ENCODE measurements at regions not wholly inside any gene's neighbourhood (a gene's known extent, or its start where the extent isn't known, plus 50 kb on each side); places are given as distances from the start of the nearest gene placed in this dataset.

DNA sequence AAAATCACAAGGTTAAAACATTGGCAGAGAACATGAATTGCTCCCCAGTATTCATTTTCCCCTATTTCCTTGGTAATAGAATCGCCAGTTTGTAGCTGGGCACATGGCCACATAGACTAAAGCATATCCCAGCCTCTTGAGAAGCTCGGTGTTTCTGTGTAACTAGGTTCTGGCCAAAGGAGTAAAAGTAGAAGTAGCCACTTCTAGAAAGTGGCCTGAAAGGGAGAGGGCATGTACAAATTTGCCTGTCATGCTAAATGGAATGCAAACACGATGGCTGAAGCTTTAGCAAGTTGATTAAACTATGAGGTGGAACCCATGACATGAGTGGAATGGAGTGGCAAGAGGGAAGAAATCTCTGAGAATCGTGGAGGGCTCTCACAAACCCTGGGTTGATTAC lies 173.7 kb upstream of the EGLN3 start:
- H3K4me3 ChIP-seq, result no peak overlapping the region
- no peaks in the 10 kb centered on the region for H3K36me3 ChIP-seq
- WGBS, 2 donors (ENCODE audit: low coverage in 1 of 2), result 68 to 100% methylated on average over 2 to 3 of the region's 4 CpGs
- no peak overlapping the region for H3K27ac ChIP-seq
- H3K9me3 ChIP-seq, result no peaks in the 10 kb centered on the region
- ATAC-seq, result no peak
- TF ChIP-seq EP300 (IDR thresholded peaks at IDR 0.05) (no peak), POLR2AphosphoS5 (IDR thresholded peaks at IDR 0.05) (no peak), POLR2A (IDR thresholded peaks at IDR 0.05) (no peak)
- TF ChIP-seq, protein P1, sequence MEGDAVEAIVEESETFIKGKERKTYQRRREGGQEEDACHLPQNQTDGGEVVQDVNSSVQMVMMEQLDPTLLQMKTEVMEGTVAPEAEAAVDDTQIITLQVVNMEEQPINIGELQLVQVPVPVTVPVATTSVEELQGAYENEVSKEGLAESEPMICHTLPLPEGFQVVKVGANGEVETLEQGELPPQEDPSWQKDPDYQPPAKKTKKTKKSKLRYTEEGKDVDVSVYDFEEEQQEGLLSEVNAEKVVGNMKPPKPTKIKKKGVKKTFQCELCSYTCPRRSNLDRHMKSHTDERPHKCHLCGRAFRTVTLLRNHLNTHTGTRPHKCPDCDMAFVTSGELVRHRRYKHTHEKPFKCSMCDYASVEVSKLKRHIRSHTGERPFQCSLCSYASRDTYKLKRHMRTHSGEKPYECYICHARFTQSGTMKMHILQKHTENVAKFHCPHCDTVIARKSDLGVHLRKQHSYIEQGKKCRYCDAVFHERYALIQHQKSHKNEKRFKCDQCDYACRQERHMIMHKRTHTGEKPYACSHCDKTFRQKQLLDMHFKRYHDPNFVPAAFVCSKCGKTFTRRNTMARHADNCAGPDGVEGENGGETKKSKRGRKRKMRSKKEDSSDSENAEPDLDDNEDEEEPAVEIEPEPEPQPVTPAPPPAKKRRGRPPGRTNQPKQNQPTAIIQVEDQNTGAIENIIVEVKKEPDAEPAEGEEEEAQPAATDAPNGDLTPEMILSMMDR (IDR thresholded peaks at IDR 0.05), result no peak
- no peaks in the 10 kb centered on the region for H3K27me3 ChIP-seq
- H3K4me1 ChIP-seq, result peaks cover 0 to 11% (median 0%) of the 10 kb centered on the region in 3 donors

DNA sequence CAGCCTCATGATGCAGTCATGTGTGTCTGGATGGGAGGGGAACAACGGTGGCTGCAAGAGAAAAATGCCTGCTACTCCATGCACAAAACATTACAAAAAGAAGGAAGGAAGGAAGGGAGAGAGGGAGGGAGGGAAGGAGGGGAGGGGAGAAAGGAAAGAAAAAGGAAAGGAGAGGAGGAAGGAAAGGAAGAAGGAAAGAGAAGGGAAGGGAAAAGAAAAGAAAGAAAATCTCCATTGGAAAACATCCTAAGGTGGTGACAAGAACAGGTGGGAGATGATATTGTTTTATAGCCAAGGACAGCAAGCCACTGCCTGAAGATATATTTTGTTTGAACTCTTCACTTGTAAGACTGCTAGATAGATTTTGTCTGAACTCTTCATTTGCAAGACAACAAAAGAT lies 171.8 kb upstream of the EGLN3 start:
- H3K36me3 ChIP-seq, result no peaks in the 10 kb centered on the region
- H3K27me3 ChIP-seq, result no peaks in the 10 kb centered on the region
- no peak overlapping the region for H3K27ac ChIP-seq
- H3K9me3 ChIP-seq, result no peaks in the 10 kb centered on the region
- no peak for ATAC-seq
- 18 to 71% methylated on average over 1 of the region's 1 CpG for WGBS, 2 donors (ENCODE audit: low coverage in 1 of 2)
- peaks cover 0 to 8% (median 0%) of the 10 kb centered on the region in 3 donors for H3K4me1 ChIP-seq
- no peak overlapping the region for H3K4me3 ChIP-seq
- TF ChIP-seq POLR2AphosphoS5 (IDR thresholded peaks at IDR 0.05), result no peak
- TF ChIP-seq EP300 (IDR thresholded peaks at IDR 0.05), result no peak
- TF ChIP-seq, protein P1 (IDR thresholded peaks at IDR 0.05), result no peak
- TF ChIP-seq POLR2A (IDR thresholded peaks at IDR 0.05), result no peak

DNA sequence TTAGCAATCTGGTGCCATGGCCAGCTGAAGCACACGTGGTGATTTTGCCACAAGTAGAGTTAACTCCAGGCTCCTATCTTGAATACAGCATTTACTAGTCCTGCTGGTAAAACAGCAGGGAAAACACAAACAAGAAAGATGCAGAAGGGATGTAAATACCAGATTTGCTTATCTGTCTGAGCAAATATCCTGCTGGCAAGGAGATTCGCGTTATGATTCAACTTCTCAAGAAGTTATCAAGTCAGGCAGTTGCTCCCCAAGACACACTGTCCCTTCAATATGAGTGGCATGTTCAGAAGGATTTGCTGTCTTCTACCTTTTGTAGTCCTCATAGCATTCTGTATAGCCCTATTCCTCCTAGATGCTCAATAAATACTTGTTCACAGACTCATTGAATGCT lies 171.2 kb upstream of the EGLN3 start:
- Histone ChIP-seq H3K36me3 (no peaks in the 10 kb centered on the region), H3K4me1 (peaks cover 0 to 8% (median 0%) of the 10 kb centered on the region in 3 donors), H3K27ac (no peak overlapping the region), H3K9me3 (no peaks in the 10 kb centered on the region), H3K4me3 (no peak overlapping the region), H3K27me3 (no peaks in the 10 kb centered on the region)
- no peak for ATAC-seq
- WGBS, 2 donors (ENCODE audit: low coverage in 1 of 2), result 70 to 94% methylated on average over 2 to 3 of the region's 3 CpGs
- TF ChIP-seq POLR2AphosphoS5 (IDR thresholded peaks at IDR 0.05) (no peak), POLR2A (IDR thresholded peaks at IDR 0.05) (no peak), EP300 (IDR thresholded peaks at IDR 0.05) (no peak)
- TF ChIP-seq, protein P1 (IDR thresholded peaks at IDR 0.05), result no peak

DNA sequence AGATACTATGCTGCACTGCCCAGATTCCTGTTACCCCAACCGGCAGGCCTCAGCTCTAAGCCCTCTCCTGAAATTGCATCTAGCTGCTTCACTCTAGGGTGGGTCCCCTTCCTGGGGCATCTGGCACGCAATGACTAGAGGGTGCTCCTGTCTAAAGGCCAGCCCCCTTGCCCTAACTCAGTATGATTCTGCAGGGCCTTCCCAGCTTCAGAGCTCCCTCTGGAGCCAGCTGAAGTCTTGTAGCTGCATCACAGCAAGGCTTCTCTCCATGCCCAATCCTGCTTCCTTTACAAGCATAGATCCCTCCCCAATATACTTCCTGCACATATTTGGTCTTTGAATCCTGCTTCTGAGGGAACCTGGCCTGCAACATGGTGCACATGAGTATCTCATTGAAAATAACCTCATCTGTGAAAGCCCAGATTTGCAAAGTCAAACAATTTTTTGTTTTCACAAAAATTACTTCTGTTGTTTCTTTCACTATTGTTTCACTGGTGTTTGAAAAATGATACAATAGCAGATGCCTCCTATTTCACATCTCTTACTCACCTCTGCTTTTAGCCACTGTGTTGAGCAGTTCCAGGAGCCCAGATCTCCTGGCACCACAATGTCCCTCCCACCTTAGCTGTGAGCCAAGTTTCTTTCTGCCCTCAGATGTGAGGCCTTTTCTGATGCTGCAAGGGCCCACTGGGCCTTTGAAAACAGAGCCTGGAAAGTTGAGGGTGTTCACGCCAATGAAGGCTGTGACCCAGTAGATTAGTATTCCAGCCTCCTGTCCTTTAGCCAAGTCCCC lies 169.5 kb upstream of the EGLN3 start:
- no peak for ATAC-seq
- WGBS, 2 donors (ENCODE audit: low coverage in 1 of 2), result 80 to 84% methylated on average over 1 to 3 of the region's 3 CpGs
- Histone ChIP-seq H3K9me3 (no peaks in the 10 kb centered on the region), H3K4me1 (peaks cover 0 to 8% (median 0%) of the 10 kb centered on the region in 3 donors), H3K27me3 (no peaks in the 10 kb centered on the region), H3K27ac (no peak overlapping the region), H3K36me3 (no peaks in the 10 kb centered on the region), H3K4me3 (no peak overlapping the region)
- TF ChIP-seq EP300 (IDR thresholded peaks at IDR 0.05) (no peak), POLR2AphosphoS5 (IDR thresholded peaks at IDR 0.05) (no peak), POLR2A (IDR thresholded peaks at IDR 0.05) (no peak)
- TF ChIP-seq, protein P1 (IDR thresholded peaks at IDR 0.05), result no peak
